B cell (primary cell): ENCODE measurements at regions not wholly inside any gene's neighbourhood (a gene's known extent, or its start where the extent isn't known, plus 50 kb on each side); places are given as distances from the start of the nearest gene placed in this dataset.

Experiments
- ATAC-seq: fragments of 200-7000 bp; cut with Tn5 transposase; one replicate; pipeline ENCODE4 v1.10.0; 2021; ENCODE audit warnings: low read depth, mild to moderate bottlenecking, moderate number of reproducible peaks, moderate library complexity
- CTCF ChIA-PET: fragments of 350-600 bp; sonication (Branson Sonifier 250); formaldehyde crosslinking; loops from one replicate; lab custom pipeline; 2021; ENCODE audit warnings: antibody characterized with exemption, inconsistent platforms; lab: Charles Lee
- POLR2A ChIA-PET: fragments of 350-600 bp; sonication (Branson Sonifier 250); formaldehyde crosslinking; loops from one replicate; lab custom pipeline; 2021; ENCODE audit warnings: antibody characterized with exemption; lab: Charles Lee
- DNase-seq: peaks from one replicate; pipeline ENCODE4 v3.0.0; 2013
- H2AFZ ChIP-seq: 2 replicates; pipeline ENCODE4 v1.6.1; 2012; ENCODE audit warnings: mild to moderate bottlenecking, low read depth, low read length; ENCODE audit not compliant: insufficient read depth, poor library complexity, severe bottlenecking
- H3K27ac ChIP-seq, 2 donors: 1 replicate in 1 of 2; 2 replicates in 1 of 2; pipeline ENCODE4 v1.5.1; 2012 to 2013; ENCODE audit warnings: low read length in 2 of 2, mild to moderate bottlenecking in 2 of 2, moderate library complexity in 1 of 2
- H3K27me3 ChIP-seq, 4 experiments: fragments of 200-600 bp in 1 of 4; sonication (generic) in 1 of 4; replicated peaks in 1 of 4; 1 replicate in 2 of 4; 2 replicates in 2 of 4; pipeline versions ENCODE4 v1.6.1 to v1.7.0; 2013 to 2016; ENCODE audit warnings: low read length in 3 of 4, mild to moderate bottlenecking in 2 of 4, mixed read lengths in 1 of 4, moderate library complexity in 1 of 4; ENCODE audit not compliant: insufficient read depth in 4 of 4, control insufficient read depth in 3 of 4; ENCODE audit errors: control extremely low read depth in 1 of 4
- H3K36me3 ChIP-seq, 2 experiments: replicated peaks in 1 of 2; 1 replicate in 1 of 2; 2 replicates in 1 of 2; pipeline versions ENCODE4 v1.6.1 to v1.7.1; 2013; ENCODE audit warnings: low read length in 1 of 2; ENCODE audit not compliant: insufficient read depth in 2 of 2, control insufficient read depth in 1 of 2; ENCODE audit errors: control extremely low read depth in 1 of 2, extremely low read depth in 1 of 2
- H3K4me1 ChIP-seq, 2 donors: fragments of 200-600 bp in 1 of 2; sonication (generic) in 1 of 2; 1 replicate in 1 of 2; 2 replicates in 1 of 2; pipeline versions ENCODE4 v1.5.1 to v1.6.1; 2013 to 2017; ENCODE audit warnings: low read length in 2 of 2; ENCODE audit not compliant: control insufficient read depth in 2 of 2, insufficient read depth in 2 of 2
- H3K4me2 ChIP-seq: replicated peaks from 2 replicates; pipeline ENCODE3; 2012; ENCODE audit warnings: mild to moderate bottlenecking, low read depth, low read length; ENCODE audit not compliant: poor library complexity, severe bottlenecking
- H3K4me3 ChIP-seq, 5 experiments: fragments of 200-600 bp in 1 of 5; sonication (generic) in 1 of 5; 1 replicate in 3 of 5; 2 replicates in 2 of 5; pipeline versions ENCODE4 v1.5.1 to v1.7.0; 2011 to 2016; ENCODE audit warnings: low read length in 4 of 5, mild to moderate bottlenecking in 4 of 5, low read depth in 2 of 5, control low read depth in 1 of 5, moderate library complexity in 1 of 5; ENCODE audit not compliant: insufficient read depth in 1 of 5; ENCODE audit errors: control extremely low read depth in 1 of 5, extremely low read depth in 1 of 5
- H3K79me2 ChIP-seq: fragments of 200-600 bp; sonication (generic); one replicate; pipeline ENCODE4 v1.6.0; 2016; ENCODE audit warnings: low read length; ENCODE audit not compliant: control insufficient read depth, insufficient read depth
- H3K9ac ChIP-seq: fragments of 200-600 bp; sonication (generic); 2 replicates; pipeline ENCODE4 v1.6.1; 2017; ENCODE audit warnings: mild to moderate bottlenecking, low read length, moderate library complexity
- H3K9me3 ChIP-seq, 3 donors: one replicate each; pipeline versions ENCODE4 v1.6.1 to v1.7.1; 2013; ENCODE audit warnings: low read length in 2 of 3; ENCODE audit not compliant: control insufficient read depth in 2 of 3, insufficient read depth in 1 of 3; ENCODE audit errors: control extremely low read depth in 1 of 3
- H4K20me1 ChIP-seq: 2 replicates; pipeline ENCODE4 v1.6.0; 2012; ENCODE audit warnings: mild to moderate bottlenecking, low read length; ENCODE audit not compliant: insufficient read depth, control insufficient read depth, poor library complexity, severe bottlenecking
- H3K27ac Mint-ChIP-seq: one replicate; pipeline ENCODE4 v1.8.0; 2021; ENCODE audit warnings: mixed read lengths
- H3K27me3 Mint-ChIP-seq: one replicate; pipeline ENCODE4 v1.8.0; 2021; ENCODE audit warnings: mixed read lengths
- H3K4me1 Mint-ChIP-seq: one replicate; pipeline ENCODE4 v1.8.0; 2021; ENCODE audit warnings: mixed read lengths
- H3K4me3 Mint-ChIP-seq: one replicate; pipeline ENCODE4 v1.8.0; 2021; ENCODE audit warnings: mixed read lengths
- H3K9me3 Mint-ChIP-seq: one replicate; pipeline ENCODE4 v1.8.0; 2022; ENCODE audit warnings: mixed read lengths; ENCODE audit not compliant: insufficient read depth
- CTCF ChIP-seq: fragments of 200-600 bp; IDR thresholded peaks from one replicate; pipeline ENCODE4 v1.8.0; 2022; ENCODE audit warnings: antibody characterized with exemption, mild to moderate bottlenecking
- EZH2 ChIP-seq: IDR thresholded peaks from 2 replicates; pipeline ENCODE4 v1.6.1; 2012; ENCODE audit warnings: borderline replicate concordance, low read depth, mild to moderate bottlenecking, moderate library complexity, low read length; ENCODE audit not compliant: insufficient read depth, poor library complexity, severe bottlenecking
- intact Hi-C: fragments of 100-400 bp; cut with micrococcal nuclease; formaldehyde crosslinking; loops from one replicate; pipeline ENCODE4 v1.10.0; 2022

GRCh38 chr10:20698837-20699236 is 198.3 kb downstream of the NEBL start:
- no peaks in the 10 kb centered on the region for H3K27me3 ChIP-seq
- Mint-ChIP-seq H3K4me1 (no peaks in the 10 kb centered on the region), H3K9me3 (peaks cover 1% of the 10 kb centered on the region), H3K4me3 (no peak overlapping the region), H3K27ac (no peak overlapping the region), H3K27me3 (no peaks in the 10 kb centered on the region)
- no peak overlapping the region for H3K4me2 ChIP-seq
- H3K4me1 ChIP-seq: no peaks in the 10 kb centered on the region
- ATAC-seq (no peak), DNase-seq (no peak)
- H3K36me3 ChIP-seq: no peaks in the 10 kb centered on the region
- no peak overlapping the region for H2AFZ ChIP-seq
- ChIA-PET POLR2A (no interaction called here), CTCF (no interaction called here)
- no peak for TF ChIP-seq CTCF
- no peaks in the 10 kb centered on the region for H4K20me1 ChIP-seq
- no peak overlapping the region for H3K27ac ChIP-seq
- H3K9ac ChIP-seq: no peak overlapping the region
- peaks cover 2 to 5% (median 3%) of the 10 kb centered on the region in 3 donors for H3K9me3 ChIP-seq
- H3K4me3 ChIP-seq: no peak overlapping the region
- intact Hi-C loops: no loop called here
- H3K79me2 ChIP-seq: no peaks in the 10 kb centered on the region

- Histone ChIP-seq H3K4me2 (no peak overlapping the region), H3K4me1 (no peaks in the 10 kb centered on the region), H3K4me3 (no peak overlapping the region), H3K79me2 (no peaks in the 10 kb centered on the region), H3K27me3 (no peaks in the 10 kb centered on the region), H3K36me3 (no peaks in the 10 kb centered on the region), H4K20me1 (no peaks in the 10 kb centered on the region), H3K27ac (no peak overlapping the region), H3K9ac (no peak overlapping the region), H2AFZ (no peak overlapping the region), H3K9me3 (peaks cover 0 to 1% (median 0%) of the 10 kb centered on the region in 3 donors)
- Mint-ChIP-seq H3K4me3 (no peak overlapping the region), H3K27ac (no peak overlapping the region), H3K4me1 (no peaks in the 10 kb centered on the region), H3K27me3 (no peaks in the 10 kb centered on the region), H3K9me3 (no peaks in the 10 kb centered on the region)
- POLR2A ChIA-PET: no interaction called here
- DNase-seq (no peak), ATAC-seq (no peak)
- CTCF ChIA-PET: no interaction called here
- intact Hi-C loops: no loop called here
- TF ChIP-seq EZH2: no peak
- no peak for TF ChIP-seq CTCF
Observed at GRCh38 chr10:20694296-20694695, 202.8 kb downstream of the NEBL start.
